Neutrophil (primary cell): ENCODE measurements at regions not wholly inside any gene's neighbourhood (a gene's known extent, or its start where the extent isn't known, plus 50 kb on each side); places are given as distances from the start of the nearest gene placed in this dataset.

ENCODE experiments used
- H3K27ac ChIP-seq: fragments of 200-600 bp; sonication (generic); 2 replicates; pipeline ENCODE4 v1.5.1; 2016; ENCODE audit warnings: mild to moderate bottlenecking, moderate library complexity
- H3K27me3 ChIP-seq: fragments of 200-600 bp; sonication (generic); 2 replicates; pipeline ENCODE4 v1.6.0; 2016; ENCODE audit warnings: mild to moderate bottlenecking
- H3K36me3 ChIP-seq: fragments of 200-600 bp; sonication (generic); 2 replicates; pipeline ENCODE4 v1.5.1; 2017
- H3K4me1 ChIP-seq, 2 experiments: fragments of 200-600 bp in 1 of 2; sonication (generic) in 1 of 2; 1 replicate in 1 of 2; 2 replicates in 1 of 2; pipeline versions ENCODE4 v1.5.1 to v1.6.1; 2013 to 2016; ENCODE audit warnings: low read depth in 1 of 2, low read length in 1 of 2, mild to moderate bottlenecking in 1 of 2, moderate library complexity in 1 of 2; ENCODE audit not compliant: control insufficient read depth in 1 of 2, insufficient read depth in 1 of 2
- H3K4me3 ChIP-seq, 2 experiments: fragments of 200-600 bp in 1 of 2; sonication (generic) in 1 of 2; 1 replicate in 1 of 2; 2 replicates in 1 of 2; pipeline ENCODE4 v1.5.1; 2013 to 2016; ENCODE audit warnings: low read depth in 1 of 2, low read length in 1 of 2, mild to moderate bottlenecking in 1 of 2, moderate library complexity in 1 of 2
- H3K9me3 ChIP-seq: fragments of 200-600 bp; sonication (generic); 2 replicates; pipeline ENCODE4 v1.5.1; 2016
- TF ChIP-seq, protein P1 (sequence below): fragments of 200-600 bp; sonication (generic); IDR thresholded peaks from 2 replicates; pipeline ENCODE4 v1.5.1; 2016; ENCODE audit warnings: antibody characterized with exemption

DNA sequence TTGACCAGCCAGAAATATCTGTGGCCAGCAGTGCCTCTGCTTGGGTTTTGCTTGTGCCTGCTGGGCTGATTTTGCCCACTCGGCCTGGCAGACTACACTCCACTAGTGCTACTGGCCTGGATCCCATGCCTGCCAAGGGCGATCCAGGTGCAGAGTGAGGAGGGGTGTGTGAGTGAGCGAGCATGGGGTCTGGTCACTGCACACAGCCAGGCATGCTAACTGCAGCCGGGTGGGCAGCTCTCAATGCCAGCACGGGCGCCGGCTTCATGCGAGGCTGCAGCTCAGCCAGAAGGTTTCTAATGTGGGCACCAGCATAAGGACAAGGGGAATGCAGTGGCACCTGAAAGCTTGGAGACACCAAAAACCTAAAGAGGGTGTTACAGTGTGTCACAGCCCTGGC is 1161.4 kb downstream of the FSTL5 start:
- no peaks in the 10 kb centered on the region for H3K36me3 ChIP-seq
- TF ChIP-seq, protein P1, sequence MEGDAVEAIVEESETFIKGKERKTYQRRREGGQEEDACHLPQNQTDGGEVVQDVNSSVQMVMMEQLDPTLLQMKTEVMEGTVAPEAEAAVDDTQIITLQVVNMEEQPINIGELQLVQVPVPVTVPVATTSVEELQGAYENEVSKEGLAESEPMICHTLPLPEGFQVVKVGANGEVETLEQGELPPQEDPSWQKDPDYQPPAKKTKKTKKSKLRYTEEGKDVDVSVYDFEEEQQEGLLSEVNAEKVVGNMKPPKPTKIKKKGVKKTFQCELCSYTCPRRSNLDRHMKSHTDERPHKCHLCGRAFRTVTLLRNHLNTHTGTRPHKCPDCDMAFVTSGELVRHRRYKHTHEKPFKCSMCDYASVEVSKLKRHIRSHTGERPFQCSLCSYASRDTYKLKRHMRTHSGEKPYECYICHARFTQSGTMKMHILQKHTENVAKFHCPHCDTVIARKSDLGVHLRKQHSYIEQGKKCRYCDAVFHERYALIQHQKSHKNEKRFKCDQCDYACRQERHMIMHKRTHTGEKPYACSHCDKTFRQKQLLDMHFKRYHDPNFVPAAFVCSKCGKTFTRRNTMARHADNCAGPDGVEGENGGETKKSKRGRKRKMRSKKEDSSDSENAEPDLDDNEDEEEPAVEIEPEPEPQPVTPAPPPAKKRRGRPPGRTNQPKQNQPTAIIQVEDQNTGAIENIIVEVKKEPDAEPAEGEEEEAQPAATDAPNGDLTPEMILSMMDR = no peak
- H3K4me3 ChIP-seq = no peak overlapping the region
- H3K9me3 ChIP-seq = no peaks in the 10 kb centered on the region
- no peaks in the 10 kb centered on the region for H3K27me3 ChIP-seq
- H3K27ac ChIP-seq = no peak overlapping the region
- no peaks in the 10 kb centered on the region for H3K4me1 ChIP-seq

DNA sequence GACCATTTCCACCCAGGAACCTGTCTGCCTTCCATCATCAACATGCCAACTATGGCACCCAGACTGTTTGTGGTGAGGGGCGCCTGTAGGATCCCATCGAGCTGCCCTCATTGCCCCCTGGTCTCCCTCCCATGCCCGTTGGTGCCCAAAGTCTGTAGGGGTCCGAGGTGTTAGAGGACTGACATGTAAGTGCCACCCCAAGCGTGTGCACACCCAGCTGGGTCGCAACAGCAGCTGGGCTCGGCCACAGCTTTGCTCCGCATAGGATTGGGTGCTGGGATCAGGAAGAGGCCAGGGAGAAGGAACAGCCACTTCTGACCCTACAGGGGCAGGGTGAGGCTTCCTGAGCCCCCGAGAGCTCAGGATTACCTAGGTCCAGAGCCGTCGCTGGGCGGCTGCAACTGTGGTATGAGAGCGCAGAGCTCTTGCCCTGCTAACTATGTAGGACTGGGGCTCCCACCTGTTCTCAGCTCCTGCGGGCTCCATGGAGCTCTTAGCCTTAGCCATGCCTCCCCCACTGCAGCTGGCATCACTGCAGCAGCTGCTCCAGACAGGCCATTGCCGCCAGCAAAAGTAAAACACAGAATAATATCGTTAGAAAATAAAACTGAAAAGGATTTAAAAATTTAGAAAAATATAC is 1160.3 kb downstream of the FSTL5 start:
- TF ChIP-seq, protein P1 = no peak
- no peak overlapping the region for H3K27ac ChIP-seq
- no peaks in the 10 kb centered on the region for H3K4me1 ChIP-seq
- H3K4me3 ChIP-seq = no peak overlapping the region
- H3K9me3 ChIP-seq = no peaks in the 10 kb centered on the region
- H3K27me3 ChIP-seq = no peaks in the 10 kb centered on the region
- H3K36me3 ChIP-seq = no peaks in the 10 kb centered on the region

DNA sequence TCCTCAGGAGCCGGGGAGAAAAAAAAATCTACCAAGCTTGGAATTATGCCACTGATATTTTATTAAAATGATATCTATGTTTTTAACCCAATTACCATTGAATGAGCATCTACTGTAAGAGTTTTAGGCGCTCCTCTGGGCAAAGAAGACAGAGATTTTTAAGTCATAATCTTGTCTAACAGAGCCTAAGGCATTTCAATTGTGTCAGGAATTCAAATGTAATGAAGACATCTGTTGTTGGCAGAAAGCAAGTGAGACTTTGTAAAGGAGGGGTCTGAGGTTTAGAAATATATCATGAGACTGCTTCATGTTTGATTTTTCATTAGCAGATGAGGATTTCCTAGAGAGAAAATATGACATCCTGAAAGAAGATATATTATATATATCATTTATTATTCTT is 1158.1 kb downstream of the FSTL5 start:
- TF ChIP-seq, protein P1 = no peak
- Histone ChIP-seq H3K4me1 (no peaks in the 10 kb centered on the region), H3K36me3 (no peaks in the 10 kb centered on the region), H3K9me3 (no peaks in the 10 kb centered on the region), H3K27me3 (no peaks in the 10 kb centered on the region), H3K27ac (no peak overlapping the region), H3K4me3 (no peak overlapping the region)

DNA sequence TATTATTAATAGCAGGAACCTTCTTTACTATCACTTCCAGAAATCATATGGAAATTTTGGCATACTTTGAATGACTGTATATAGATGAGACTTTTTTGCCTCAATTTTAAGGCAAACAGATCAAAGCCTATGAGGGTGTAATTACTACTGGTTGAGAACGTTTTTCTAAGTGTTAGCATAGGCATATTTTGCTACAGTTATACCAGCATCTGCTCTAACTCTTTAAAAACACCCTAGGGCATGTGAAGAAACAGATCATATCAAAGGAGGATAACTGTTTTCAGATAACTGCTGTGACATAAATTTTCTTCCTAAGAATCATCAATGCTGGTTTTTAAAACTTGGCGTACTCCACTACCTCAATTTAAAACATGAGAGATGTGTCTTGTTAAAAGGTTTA is 1155.3 kb downstream of the FSTL5 start:
- H3K9me3 ChIP-seq = no peaks in the 10 kb centered on the region
- no peaks in the 10 kb centered on the region for H3K36me3 ChIP-seq
- H3K4me3 ChIP-seq = no peak overlapping the region
- H3K4me1 ChIP-seq = no peaks in the 10 kb centered on the region
- no peaks in the 10 kb centered on the region for H3K27me3 ChIP-seq
- TF ChIP-seq, protein P1 = no peak
- no peak overlapping the region for H3K27ac ChIP-seq

DNA sequence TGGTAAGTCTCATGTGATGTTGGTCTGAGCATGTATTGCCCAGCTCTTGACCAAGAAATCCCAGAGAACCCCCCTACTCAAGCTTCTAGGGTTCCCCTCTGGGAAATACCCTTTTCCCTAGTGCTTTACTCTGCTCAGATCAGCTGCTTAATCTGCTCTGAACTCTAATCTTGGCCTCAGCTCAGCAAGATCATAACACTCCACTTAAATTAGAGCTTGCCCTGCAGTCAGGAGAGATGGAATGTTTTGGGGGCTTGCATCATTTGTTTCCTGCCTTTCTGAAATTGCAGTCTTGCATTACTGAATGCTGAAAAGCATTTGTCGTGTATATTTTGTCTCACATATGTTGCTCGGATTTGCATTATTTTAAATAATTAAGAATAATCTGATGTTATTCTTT is 1153.6 kb downstream of the FSTL5 start:
- Histone ChIP-seq H3K27ac (no peak overlapping the region), H3K4me1 (no peaks in the 10 kb centered on the region), H3K36me3 (no peaks in the 10 kb centered on the region), H3K9me3 (no peaks in the 10 kb centered on the region), H3K27me3 (no peaks in the 10 kb centered on the region), H3K4me3 (no peak overlapping the region)
- TF ChIP-seq, protein P1 = no peak
